ENCODE measurements at regions not wholly inside any gene's neighbourhood (a gene's known extent, or its start where the extent isn't known, plus 50 kb on each side); places are given as distances from the start of the nearest gene placed in this dataset.

DNA sequence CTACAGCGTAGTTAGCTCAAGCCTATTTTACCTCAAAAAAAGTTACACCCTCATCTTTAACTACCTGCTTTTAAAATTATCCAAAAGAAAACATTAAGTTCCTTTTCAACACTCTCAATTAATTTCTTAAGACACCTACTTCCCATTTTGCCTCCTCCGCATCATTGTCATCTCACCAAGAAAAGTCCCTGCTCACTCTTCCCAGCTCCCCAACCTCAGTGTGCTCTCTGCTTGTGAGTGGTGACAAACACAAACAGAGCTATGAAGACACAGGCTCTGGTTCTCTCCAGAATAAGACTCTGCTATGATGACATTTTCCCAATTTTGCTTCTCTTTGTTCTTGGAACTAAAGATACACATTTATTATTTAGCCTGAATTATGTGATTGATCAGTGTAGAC is 385.1 kb upstream of the HTR2A start:
- H3K27ac ChIP-seq (ENCODE audit: poor library complexity, severe bottlenecking) = no peak overlapping the region
- ATAC-seq (ENCODE audit: low read depth) (no peak), DNase-seq (ENCODE audit: low spot score) (no peak)
- H3K9me3 ChIP-seq (ENCODE audit: severe bottlenecking) = no peaks in the 10 kb centered on the region
- H3K4me1 ChIP-seq (ENCODE audit: insufficient read depth, poor library complexity, severe bottlenecking) = no peaks in the 10 kb centered on the region
- no peaks in the 10 kb centered on the region for H3K36me3 ChIP-seq (ENCODE audit: low read depth)
- TF ChIP-seq, protein P1, sequence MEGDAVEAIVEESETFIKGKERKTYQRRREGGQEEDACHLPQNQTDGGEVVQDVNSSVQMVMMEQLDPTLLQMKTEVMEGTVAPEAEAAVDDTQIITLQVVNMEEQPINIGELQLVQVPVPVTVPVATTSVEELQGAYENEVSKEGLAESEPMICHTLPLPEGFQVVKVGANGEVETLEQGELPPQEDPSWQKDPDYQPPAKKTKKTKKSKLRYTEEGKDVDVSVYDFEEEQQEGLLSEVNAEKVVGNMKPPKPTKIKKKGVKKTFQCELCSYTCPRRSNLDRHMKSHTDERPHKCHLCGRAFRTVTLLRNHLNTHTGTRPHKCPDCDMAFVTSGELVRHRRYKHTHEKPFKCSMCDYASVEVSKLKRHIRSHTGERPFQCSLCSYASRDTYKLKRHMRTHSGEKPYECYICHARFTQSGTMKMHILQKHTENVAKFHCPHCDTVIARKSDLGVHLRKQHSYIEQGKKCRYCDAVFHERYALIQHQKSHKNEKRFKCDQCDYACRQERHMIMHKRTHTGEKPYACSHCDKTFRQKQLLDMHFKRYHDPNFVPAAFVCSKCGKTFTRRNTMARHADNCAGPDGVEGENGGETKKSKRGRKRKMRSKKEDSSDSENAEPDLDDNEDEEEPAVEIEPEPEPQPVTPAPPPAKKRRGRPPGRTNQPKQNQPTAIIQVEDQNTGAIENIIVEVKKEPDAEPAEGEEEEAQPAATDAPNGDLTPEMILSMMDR (IDR thresholded peaks at IDR 0.05; ENCODE audit: poor library complexity, severe bottlenecking) = no peak
- H3K4me3 ChIP-seq (ENCODE audit: severe bottlenecking) = no peak overlapping the region
- H3K27me3 ChIP-seq (ENCODE audit: insufficient read depth, poor library complexity, severe bottlenecking) = no peaks in the 10 kb centered on the region

DNA sequence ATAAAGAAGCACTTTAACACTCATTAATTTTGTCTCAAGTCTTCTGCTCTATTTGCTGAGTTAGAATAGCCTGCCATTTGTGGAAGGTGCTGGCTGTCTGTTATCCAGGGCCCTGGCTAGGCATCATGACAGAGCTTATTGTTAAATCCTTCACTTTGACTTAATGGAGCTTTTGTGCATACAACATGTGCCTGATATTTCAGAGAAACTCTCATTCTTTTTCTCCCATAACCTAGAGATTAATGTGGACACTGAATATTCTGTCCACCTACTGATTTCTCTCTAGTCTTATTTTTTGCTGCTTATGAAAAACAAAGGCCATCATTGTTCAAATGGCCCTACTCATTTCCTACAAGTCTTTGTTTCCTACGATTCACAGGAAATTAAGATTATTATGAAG is 383.1 kb upstream of the HTR2A start:
- no peaks in the 10 kb centered on the region for H3K27me3 ChIP-seq (ENCODE audit: insufficient read depth, poor library complexity, severe bottlenecking)
- H3K4me1 ChIP-seq (ENCODE audit: insufficient read depth, poor library complexity, severe bottlenecking) = no peaks in the 10 kb centered on the region
- DNase-seq (ENCODE audit: low spot score) (no peak), ATAC-seq (ENCODE audit: low read depth) (no peak)
- no peaks in the 10 kb centered on the region for H3K36me3 ChIP-seq (ENCODE audit: low read depth)
- H3K27ac ChIP-seq (ENCODE audit: poor library complexity, severe bottlenecking) = no peak overlapping the region
- TF ChIP-seq, protein P1 (IDR thresholded peaks at IDR 0.05; ENCODE audit: poor library complexity, severe bottlenecking) = no peak
- no peaks in the 10 kb centered on the region for H3K9me3 ChIP-seq (ENCODE audit: severe bottlenecking)
- H3K4me3 ChIP-seq (ENCODE audit: severe bottlenecking) = no peak overlapping the region

DNA sequence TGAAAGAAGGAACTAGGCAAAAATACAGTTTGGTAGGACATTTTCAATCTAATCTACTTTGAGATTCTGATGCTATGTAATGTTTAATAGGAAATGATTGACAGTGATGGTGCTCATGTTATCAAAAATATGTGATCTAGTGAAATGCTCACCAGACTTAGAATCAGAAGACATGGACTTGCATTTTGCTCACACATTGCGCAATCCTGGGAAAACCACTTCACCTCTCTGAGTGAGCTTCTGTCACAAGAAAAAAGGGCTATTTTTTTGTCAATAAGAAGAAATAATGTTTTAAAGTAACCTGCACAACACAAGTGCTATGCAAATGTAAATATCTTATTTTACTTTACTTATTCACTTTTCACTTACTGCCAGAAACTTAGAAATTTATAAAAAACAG is 380.9 kb upstream of the HTR2A start:
- no peak for DNase-seq (ENCODE audit: low spot score)
- Histone ChIP-seq H3K9me3 (ENCODE audit: severe bottlenecking) (no peaks in the 10 kb centered on the region), H3K36me3 (ENCODE audit: low read depth) (no peaks in the 10 kb centered on the region), H3K4me1 (ENCODE audit: insufficient read depth, poor library complexity, severe bottlenecking) (no peaks in the 10 kb centered on the region), H3K27ac (ENCODE audit: poor library complexity, severe bottlenecking) (no peak overlapping the region), H3K27me3 (ENCODE audit: insufficient read depth, poor library complexity, severe bottlenecking) (no peaks in the 10 kb centered on the region), H3K4me3 (ENCODE audit: severe bottlenecking) (no peak overlapping the region)
- TF ChIP-seq, protein P1 (IDR thresholded peaks at IDR 0.05; ENCODE audit: poor library complexity, severe bottlenecking) = no peak
- ATAC-seq (ENCODE audit: low read depth) = no peak

DNA sequence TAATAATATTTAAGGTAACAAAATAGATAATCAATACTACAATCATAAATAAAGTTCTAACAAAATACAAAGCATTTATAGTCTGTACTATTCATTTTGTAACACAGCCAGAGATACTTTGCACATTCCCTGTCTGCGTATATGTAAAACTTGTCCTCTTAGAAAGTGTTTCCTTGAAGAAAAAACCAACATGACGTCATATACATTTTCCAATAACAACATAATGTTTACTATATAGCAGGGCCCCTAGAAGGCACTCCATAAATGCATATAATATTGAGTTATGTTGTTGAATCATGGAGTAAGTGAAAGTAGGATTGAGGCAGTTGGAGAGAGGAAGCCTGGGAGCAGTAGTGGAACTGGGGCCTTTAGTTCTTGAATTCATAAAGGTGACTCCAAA is 371.4 kb upstream of the HTR2A start:
- TF ChIP-seq, protein P1 (IDR thresholded peaks at IDR 0.05; ENCODE audit: poor library complexity, severe bottlenecking) = no peak
- no peaks in the 10 kb centered on the region for H3K4me1 ChIP-seq (ENCODE audit: insufficient read depth, poor library complexity, severe bottlenecking)
- no peaks in the 10 kb centered on the region for H3K36me3 ChIP-seq (ENCODE audit: low read depth)
- ATAC-seq (ENCODE audit: low read depth) (no peak), DNase-seq (ENCODE audit: low spot score) (no peak)
- H3K27ac ChIP-seq (ENCODE audit: poor library complexity, severe bottlenecking) = no peak overlapping the region
- H3K27me3 ChIP-seq (ENCODE audit: insufficient read depth, poor library complexity, severe bottlenecking) = no peaks in the 10 kb centered on the region
- H3K4me3 ChIP-seq (ENCODE audit: severe bottlenecking) = no peak overlapping the region
- H3K9me3 ChIP-seq (ENCODE audit: severe bottlenecking) = no peaks in the 10 kb centered on the region

DNA sequence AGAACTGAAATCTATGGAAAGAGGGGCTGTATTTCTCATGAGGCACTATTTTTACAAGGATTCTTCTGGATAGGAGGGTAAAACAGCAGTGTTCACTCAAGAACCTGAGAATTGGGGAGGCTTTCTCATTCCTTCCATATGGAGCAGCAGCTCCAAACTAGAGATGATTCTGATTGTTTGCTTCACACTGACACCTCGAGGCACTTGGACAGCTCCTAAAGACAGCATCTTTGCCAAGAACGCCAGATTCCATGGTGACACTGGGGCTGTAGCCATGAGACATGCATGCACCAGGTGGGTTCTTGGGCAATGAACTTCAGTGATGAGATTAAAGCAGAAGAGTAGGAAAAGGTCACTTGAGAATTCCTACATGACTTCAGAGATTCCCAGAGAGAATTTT is 361.5 kb upstream of the HTR2A start:
- ATAC-seq (ENCODE audit: low read depth) (no peak), DNase-seq (ENCODE audit: low spot score) (no peak)
- peaks cover 6% of the 10 kb centered on the region for H3K4me1 ChIP-seq (ENCODE audit: insufficient read depth, poor library complexity, severe bottlenecking)
- H3K27me3 ChIP-seq (ENCODE audit: insufficient read depth, poor library complexity, severe bottlenecking) = no peaks in the 10 kb centered on the region
- no peak overlapping the region for H3K27ac ChIP-seq (ENCODE audit: poor library complexity, severe bottlenecking)
- no peaks in the 10 kb centered on the region for H3K9me3 ChIP-seq (ENCODE audit: severe bottlenecking)
- TF ChIP-seq, protein P1 (IDR thresholded peaks at IDR 0.05; ENCODE audit: poor library complexity, severe bottlenecking) = no peak
- no peak overlapping the region for H3K4me3 ChIP-seq (ENCODE audit: severe bottlenecking)
- no peaks in the 10 kb centered on the region for H3K36me3 ChIP-seq (ENCODE audit: low read depth)

Data from RWPE2 (cell line).